ENCODE measurements at regions not wholly inside any gene's neighbourhood (a gene's known extent, or its start where the extent isn't known, plus 50 kb on each side); places are given as distances from the start of the nearest gene placed in this dataset.

DNA sequence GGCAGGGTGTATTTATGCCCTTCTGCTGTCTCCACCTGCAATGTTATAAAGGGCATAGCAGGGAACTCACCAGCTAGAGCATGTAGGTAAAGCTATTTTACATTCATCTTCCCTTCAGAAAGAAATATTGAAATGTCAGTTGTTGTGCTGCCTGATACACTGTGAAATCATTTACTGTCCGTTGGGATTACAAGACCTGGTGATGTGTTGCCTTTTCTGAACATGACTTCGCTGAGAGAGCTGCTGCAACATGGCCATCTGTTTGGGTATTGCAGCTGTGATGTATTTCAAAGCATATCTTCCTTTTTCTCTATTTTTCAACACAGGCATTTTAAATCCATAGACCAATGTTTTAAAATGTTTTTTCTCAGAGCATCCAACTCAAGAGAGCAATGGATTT lies 644.1 kb upstream of the GNPDA2 start:
- TF ChIP-seq, protein P1, sequence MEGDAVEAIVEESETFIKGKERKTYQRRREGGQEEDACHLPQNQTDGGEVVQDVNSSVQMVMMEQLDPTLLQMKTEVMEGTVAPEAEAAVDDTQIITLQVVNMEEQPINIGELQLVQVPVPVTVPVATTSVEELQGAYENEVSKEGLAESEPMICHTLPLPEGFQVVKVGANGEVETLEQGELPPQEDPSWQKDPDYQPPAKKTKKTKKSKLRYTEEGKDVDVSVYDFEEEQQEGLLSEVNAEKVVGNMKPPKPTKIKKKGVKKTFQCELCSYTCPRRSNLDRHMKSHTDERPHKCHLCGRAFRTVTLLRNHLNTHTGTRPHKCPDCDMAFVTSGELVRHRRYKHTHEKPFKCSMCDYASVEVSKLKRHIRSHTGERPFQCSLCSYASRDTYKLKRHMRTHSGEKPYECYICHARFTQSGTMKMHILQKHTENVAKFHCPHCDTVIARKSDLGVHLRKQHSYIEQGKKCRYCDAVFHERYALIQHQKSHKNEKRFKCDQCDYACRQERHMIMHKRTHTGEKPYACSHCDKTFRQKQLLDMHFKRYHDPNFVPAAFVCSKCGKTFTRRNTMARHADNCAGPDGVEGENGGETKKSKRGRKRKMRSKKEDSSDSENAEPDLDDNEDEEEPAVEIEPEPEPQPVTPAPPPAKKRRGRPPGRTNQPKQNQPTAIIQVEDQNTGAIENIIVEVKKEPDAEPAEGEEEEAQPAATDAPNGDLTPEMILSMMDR (IDR thresholded peaks at IDR 0.05), result no peak
- TF ChIP-seq POLR2A (IDR thresholded peaks at IDR 0.05), result no peak

Measured in right lobe of liver (tissue), 4 donors.